IMR-90 (cell line): ENCODE measurements at regions not wholly inside any gene's neighbourhood (a gene's known extent, or its start where the extent isn't known, plus 50 kb on each side); places are given as distances from the start of the nearest gene placed in this dataset.

Experiments used
- ATAC-seq: fragments of 200-7000 bp; cut with Tn5 transposase; 2 replicates; pipeline ENCODE4 v1.9.1; 2020; ENCODE audit warnings: low read depth, mild to moderate bottlenecking, moderate library complexity
- BruUV-seq: library from RNA; stranded (reverse); fragments of 400-500 nt; replicated peaks from 2 replicates; lab custom pipeline; 2021; lab: Mats Ljungman, UMichigan
- CTCF ChIA-PET: fragments of 300-600 bp; formaldehyde crosslinking; extraction: SDS; loops from one replicate; lab custom pipeline; 2021; ENCODE audit warnings: antibody characterized with exemption; lab: Yijun Ruan, JAX
- POLR2A ChIA-PET: fragments of 300-600 bp; sonication (Branson Sonifier 250); formaldehyde crosslinking; loops from one replicate; lab custom pipeline; 2022; ENCODE audit warnings: antibody characterized with exemption; ENCODE audit not compliant: unreplicated experiment; lab: Charles Lee
- DNase-seq: peaks from one replicate; pipeline ENCODE4 v3.0.0; 2013
- H2AFZ ChIP-seq: replicated peaks from 2 replicates; pipeline ENCODE3; 2013; ENCODE audit warnings: low read length, mild to moderate bottlenecking; ENCODE audit not compliant: poor library complexity
- H2AK5ac ChIP-seq: 2 replicates; pipeline ENCODE4 v1.6.1; 2013; ENCODE audit warnings: low read depth, low read length, inconsistent platforms
- H2AK9ac ChIP-seq: replicated peaks from 2 replicates; pipeline ENCODE3; 2013; ENCODE audit warnings: mild to moderate bottlenecking, low read depth, low read length, moderate library complexity; ENCODE audit not compliant: poor library complexity
- H2BK120ac ChIP-seq: 2 replicates; pipeline ENCODE4 v1.6.1; 2013; ENCODE audit warnings: low read depth, low read length, inconsistent platforms
- H2BK15ac ChIP-seq: 3 replicates; pipeline ENCODE4 v1.6.1; 2013; ENCODE audit warnings: low read depth, low read length, inconsistent platforms
- H2BK20ac ChIP-seq: 2 replicates; pipeline ENCODE4 v1.6.1; 2013; ENCODE audit warnings: low read depth, mild to moderate bottlenecking, inconsistent platforms, low read length, moderate library complexity
- H2BK5ac ChIP-seq: 2 replicates; pipeline ENCODE4 v1.6.1; 2013; ENCODE audit warnings: mild to moderate bottlenecking, low read depth, low read length, inconsistent platforms; ENCODE audit not compliant: poor library complexity, severe bottlenecking
- H3K14ac ChIP-seq: replicated peaks from 2 replicates; pipeline ENCODE4 v1.6.1; 2013; ENCODE audit warnings: low read depth, low read length, inconsistent platforms
- H3K18ac ChIP-seq: 2 replicates; pipeline ENCODE4 v1.6.1; 2013; ENCODE audit warnings: low read depth, low read length, control low read depth
- H3K23ac ChIP-seq: 2 replicates; pipeline ENCODE4 v1.6.1; 2013; ENCODE audit warnings: low read depth, low read length, inconsistent platforms
- H3K27ac ChIP-seq: 2 replicates; pipeline ENCODE4 v1.5.1; 2013; ENCODE audit warnings: mild to moderate bottlenecking, control low read depth, low read length; ENCODE audit not compliant: insufficient read depth
- H3K27me3 ChIP-seq: 2 replicates; pipeline ENCODE4 v1.6.1; 2013; ENCODE audit warnings: low read length; ENCODE audit not compliant: control insufficient read depth, insufficient read depth
- H3K36me3 ChIP-seq: 2 replicates; pipeline ENCODE4 v1.6.1; 2013; ENCODE audit warnings: low read length, mixed read lengths; ENCODE audit not compliant: control insufficient read depth, insufficient read depth
- H3K4ac ChIP-seq: 2 replicates; pipeline ENCODE4 v1.6.1; 2013; ENCODE audit warnings: low read depth, low read length, inconsistent platforms
- H3K4me1 ChIP-seq: 2 replicates; pipeline ENCODE4 v1.6.1; 2013; ENCODE audit warnings: low read length, mixed read lengths; ENCODE audit not compliant: control insufficient read depth, insufficient read depth
- H3K4me2 ChIP-seq: 2 replicates; pipeline ENCODE4 v1.6.1; 2013; ENCODE audit warnings: low read depth, mild to moderate bottlenecking, control low read depth, low read length, moderate library complexity
- H3K4me3 ChIP-seq: 2 replicates; pipeline ENCODE4 v1.5.1; 2013; ENCODE audit warnings: low read depth, mild to moderate bottlenecking, control low read depth, low read length, moderate library complexity; ENCODE audit not compliant: insufficient read depth
- H3K56ac ChIP-seq: 2 replicates; pipeline ENCODE4 v1.6.1; 2013; ENCODE audit warnings: low read length, inconsistent platforms; ENCODE audit not compliant: insufficient read depth; ENCODE audit errors: extremely low read depth
- H3K79me1 ChIP-seq, 2 experiments: 2 replicates each; pipeline ENCODE4 v1.6.1; 2013; ENCODE audit warnings: low read length in 2 of 2, inconsistent platforms in 1 of 2, low read depth in 1 of 2
- H3K9ac ChIP-seq: 2 replicates; pipeline ENCODE4 v1.6.1; 2013; ENCODE audit warnings: low read depth, low read length, control low read depth
- H3K9me1 ChIP-seq: 2 replicates; pipeline ENCODE4 v1.6.1; 2013; ENCODE audit warnings: low read length, inconsistent platforms; ENCODE audit not compliant: insufficient read depth
- H3K9me3 ChIP-seq: 2 replicates; pipeline ENCODE4 v1.6.1; 2013; ENCODE audit warnings: low read length; ENCODE audit not compliant: control insufficient read depth, insufficient read depth
- H4K20me1 ChIP-seq: 2 replicates; pipeline ENCODE4 v1.6.1; 2013; ENCODE audit warnings: low read length, inconsistent platforms; ENCODE audit not compliant: insufficient read depth
- H4K5ac ChIP-seq: 2 replicates; pipeline ENCODE4 v1.6.1; 2013; ENCODE audit warnings: mild to moderate bottlenecking, low read depth, low read length, control low read depth
- H4K8ac ChIP-seq, 2 experiments: 2 replicates each; pipeline ENCODE4 v1.6.1; 2013; ENCODE audit warnings: low read depth in 2 of 2, low read length in 2 of 2, control low read depth in 1 of 2, inconsistent platforms in 1 of 2
- H4K91ac ChIP-seq: 2 replicates; pipeline ENCODE4 v1.6.1; 2013; ENCODE audit warnings: low read depth, low read length, inconsistent platforms; ENCODE audit not compliant: insufficient read depth
- BHLHE40 ChIP-seq: fragments of 150-350 bp; IDR thresholded peaks from 2 replicates; pipeline ENCODE4 v1.6.1; 2016; ENCODE audit warnings: mild to moderate bottlenecking, low read depth, low read length
- CEBPB ChIP-seq: IDR thresholded peaks from 2 replicates; pipeline ENCODE4 v1.6.1; 2012; ENCODE audit warnings: low read depth, low read length, improper control_type of control experiment
- CHD1 ChIP-seq: IDR thresholded peaks from 2 replicates; pipeline ENCODE4 v1.6.1; 2012; ENCODE audit warnings: low read depth, low read length, improper control_type of control experiment
- CTCF ChIP-seq: conservative IDR thresholded peaks from 2 replicates; pipeline ENCODE4 v1.5.1; 2012; ENCODE audit warnings: mild to moderate bottlenecking, low read depth, low read length, improper control_type of control experiment
- FOS ChIP-seq: fragments of 150-350 bp; IDR thresholded peaks from 2 replicates; pipeline ENCODE4 v1.6.1; 2016; ENCODE audit warnings: low read depth, low read length
- MAFK ChIP-seq: IDR thresholded peaks from 2 replicates; pipeline ENCODE4 v1.6.1; 2012; ENCODE audit warnings: low read depth, low read length, improper control_type of control experiment
- MAZ ChIP-seq: IDR thresholded peaks from 2 replicates; pipeline ENCODE4 v1.6.1; 2012; ENCODE audit warnings: low read depth, mild to moderate bottlenecking, low read length, improper control_type of control experiment, moderate library complexity, borderline replicate concordance
- MXI1 ChIP-seq: IDR thresholded peaks from 2 replicates; pipeline ENCODE4 v1.6.1; 2012; ENCODE audit warnings: low read depth, mild to moderate bottlenecking, low read length, moderate library complexity, borderline replicate concordance
- NFE2L2 ChIP-seq: fragments of 150-350 bp; IDR thresholded peaks from 2 replicates; pipeline ENCODE4 v1.6.1; 2016; ENCODE audit warnings: low read depth, mild to moderate bottlenecking, low read length
- POLR2A ChIP-seq: IDR thresholded peaks from 2 replicates; pipeline ENCODE4 v1.6.1; 2012; ENCODE audit warnings: mild to moderate bottlenecking, low read depth, low read length
- RAD21 ChIP-seq: IDR thresholded peaks from 2 replicates; pipeline ENCODE4 v1.6.1; 2012; ENCODE audit warnings: low read length, improper control_type of control experiment
- RCOR1 ChIP-seq: IDR thresholded peaks from 2 replicates; pipeline ENCODE4 v1.6.1; 2012; ENCODE audit warnings: mild to moderate bottlenecking, low read length, improper control_type of control experiment; ENCODE audit not compliant: insufficient replicate concordance
- RFX5 ChIP-seq: IDR thresholded peaks from 2 replicates; pipeline ENCODE4 v1.8.0; 2012; ENCODE audit warnings: low read depth, mild to moderate bottlenecking, low read length, moderate library complexity
- SMC3 ChIP-seq: fragments of 150-350 bp; IDR thresholded peaks from 2 replicates; pipeline ENCODE4 v1.6.1; 2016; ENCODE audit warnings: low read depth, mild to moderate bottlenecking, antibody characterized with exemption, low read length, moderate library complexity
- WGBS, 2 experiments: methylation state at CpG; one replicate each; pipeline versions ENCODE4 v1.1.5 to v1.1.7; 2013; ENCODE audit warnings: missing lambda C conversion rate in 2 of 2; ENCODE audit not compliant: insufficient read length in 1 of 2; ENCODE audit errors: extremely low coverage in 2 of 2; 5-methylcytosine and 5-hydroxymethylcytosine counted together
- dilution Hi-C: fragments of 300-500 bp; cut with HindIII; formaldehyde crosslinking; loops from one replicate; pipeline ENCODE4 v1.14.3; 2018; ENCODE audit warnings: low sequenced_read_pairs; ENCODE audit not compliant: unreplicated experiment
- in situ Hi-C: fragments of 300-500 bp; cut with MboI; formaldehyde crosslinking; loops from 3 replicates; pipeline ENCODE4 v1.14.3; 2019; ENCODE audit warnings: low sequenced_read_pairs, inconsistent platforms, mixed read lengths
- intact Hi-C: fragments of 100-400 bp; cut with micrococcal nuclease; formaldehyde crosslinking; loops from 2 replicates; pipeline ENCODE4 v1.10.0; 2022
- TF ChIP-seq, protein P1 (sequence below): fragments of 150-350 bp; IDR thresholded peaks from 2 replicates; pipeline ENCODE4 v1.6.1; 2017; ENCODE audit warnings: mild to moderate bottlenecking, antibody characterized with exemption, low read length, low read depth
- TF ChIP-seq, protein P2 (sequence below): fragments of 150-350 bp; IDR thresholded peaks from 2 replicates; pipeline ENCODE4 v1.6.1; 2016; ENCODE audit warnings: low read depth, mild to moderate bottlenecking, low read length, moderate library complexity, borderline replicate concordance

GRCh38 chr2:12641441-12641840 lies 75.3 kb upstream of the TRIB2 start:
- Histone ChIP-seq H3K14ac (no peak overlapping the region), H4K20me1 (no peaks in the 10 kb centered on the region), H3K27ac (no peak overlapping the region), H4K8ac (no peak overlapping the region), H3K79me1 (no peaks in the 10 kb centered on the region), H2AK5ac (no peak overlapping the region), H2BK120ac (no peak overlapping the region), H4K5ac (no peak overlapping the region), H3K9me3 (no peaks in the 10 kb centered on the region), H3K9me1 (no peaks in the 10 kb centered on the region), H2AK9ac (no peak overlapping the region), H3K9ac (no peak overlapping the region), H3K4ac (no peak overlapping the region), H4K91ac (no peak overlapping the region), H2BK5ac (no peak overlapping the region), H3K36me3 (no peaks in the 10 kb centered on the region), H2AFZ (no peak overlapping the region), H2BK20ac (no peak overlapping the region), H3K4me3 (no peak overlapping the region), H3K23ac (no peak overlapping the region), H3K27me3 (peaks cover 2% of the 10 kb centered on the region; the same call in 1 of the 2 replicates), H3K18ac (no peak overlapping the region), H2BK15ac (no peak overlapping the region), H3K4me1 (peaks cover 3% of the 10 kb centered on the region; the same call in 1 of the 2 replicates), H3K4me2 (no peak overlapping the region), H3K56ac (no peak overlapping the region)
- no peak for DNase-seq
- POLR2A ChIA-PET = no interaction called here
- in situ Hi-C loops = no loop called here
- CTCF ChIA-PET = no interaction called here
- no peak for ATAC-seq
- no CpG with 5 or more reads among the region's 1 CpG for WGBS, 2 experiments
- dilution Hi-C loops = no loop called here
- intact Hi-C loops = no loop called here
- BruUV-seq = no TSS peak
- TF ChIP-seq CTCF = no peak
- TF ChIP-seq SMC3 = no peak
- no peak for TF ChIP-seq MXI1
- TF ChIP-seq POLR2A = no peak
- no peak for TF ChIP-seq NFE2L2
- no peak for TF ChIP-seq CEBPB
- no peak for TF ChIP-seq BHLHE40
- no peak for TF ChIP-seq RAD21
- TF ChIP-seq, protein P1, sequence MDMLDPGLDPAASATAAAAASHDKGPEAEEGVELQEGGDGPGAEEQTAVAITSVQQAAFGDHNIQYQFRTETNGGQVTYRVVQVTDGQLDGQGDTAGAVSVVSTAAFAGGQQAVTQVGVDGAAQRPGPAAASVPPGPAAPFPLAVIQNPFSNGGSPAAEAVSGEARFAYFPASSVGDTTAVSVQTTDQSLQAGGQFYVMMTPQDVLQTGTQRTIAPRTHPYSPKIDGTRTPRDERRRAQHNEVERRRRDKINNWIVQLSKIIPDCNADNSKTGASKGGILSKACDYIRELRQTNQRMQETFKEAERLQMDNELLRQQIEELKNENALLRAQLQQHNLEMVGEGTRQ = no peak
- TF ChIP-seq FOS = no peak
- TF ChIP-seq MAZ = no peak
- TF ChIP-seq CHD1 = no peak
- TF ChIP-seq MAFK = no peak
- TF ChIP-seq, protein P2, sequence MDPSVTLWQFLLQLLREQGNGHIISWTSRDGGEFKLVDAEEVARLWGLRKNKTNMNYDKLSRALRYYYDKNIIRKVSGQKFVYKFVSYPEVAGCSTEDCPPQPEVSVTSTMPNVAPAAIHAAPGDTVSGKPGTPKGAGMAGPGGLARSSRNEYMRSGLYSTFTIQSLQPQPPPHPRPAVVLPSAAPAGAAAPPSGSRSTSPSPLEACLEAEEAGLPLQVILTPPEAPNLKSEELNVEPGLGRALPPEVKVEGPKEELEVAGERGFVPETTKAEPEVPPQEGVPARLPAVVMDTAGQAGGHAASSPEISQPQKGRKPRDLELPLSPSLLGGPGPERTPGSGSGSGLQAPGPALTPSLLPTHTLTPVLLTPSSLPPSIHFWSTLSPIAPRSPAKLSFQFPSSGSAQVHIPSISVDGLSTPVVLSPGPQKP = no peak
- no peak for TF ChIP-seq RFX5
- no peak for TF ChIP-seq RCOR1
